ENCODE measurements at regions not wholly inside any gene's neighbourhood (a gene's known extent, or its start where the extent isn't known, plus 50 kb on each side); places are given as distances from the start of the nearest gene placed in this dataset.

DNA sequence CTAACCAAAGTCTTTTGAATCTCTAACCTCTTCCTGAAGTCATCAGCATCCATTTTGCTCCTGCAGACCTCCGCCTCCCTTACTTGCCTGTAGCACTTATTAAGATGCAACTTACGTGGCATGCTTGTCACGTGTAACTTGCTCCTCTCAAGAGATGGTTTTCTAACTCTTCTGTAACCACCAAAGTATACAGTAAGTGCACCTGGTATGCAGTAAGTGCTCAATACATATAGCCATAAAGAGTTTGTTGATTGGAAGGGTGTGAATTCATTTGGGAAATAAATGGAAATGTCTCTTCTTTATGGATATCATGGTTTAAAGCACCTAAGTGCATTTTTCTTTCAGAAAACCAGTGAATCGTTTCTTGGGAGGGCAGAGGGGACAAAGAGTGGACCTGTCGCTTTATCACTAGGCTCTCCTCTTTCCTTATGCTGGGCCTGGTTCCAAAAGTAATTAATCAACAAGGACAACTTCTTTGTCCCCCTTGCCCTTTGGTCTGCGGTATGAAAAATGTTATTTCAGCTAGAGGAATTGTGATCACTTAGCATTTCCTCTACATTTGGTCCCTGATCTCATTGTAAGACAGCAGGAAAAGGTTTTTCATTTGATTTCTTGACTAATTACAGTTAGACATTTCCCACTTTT lies 370.0 kb upstream of the SPRED2 start:
- Mint-ChIP-seq H3K9me3 (peaks cover 0 to 9% (median 5%) of the 10 kb centered on the region in 7 donors), H3K27me3 (ENCODE audit: low read depth in 3 of 3) (peaks cover 0 to 2% (median 0%) of the 10 kb centered on the region in 3 donors), H3K4me3 (no peak overlapping the region), H3K4me1 (no peaks in the 10 kb centered on the region), H3K36me3 (no peaks in the 10 kb centered on the region), H3K27ac (no peak overlapping the region)
- H3K36me3 ChIP-seq (replicated peaks in 1 of 2; ENCODE audit: control insufficient read depth in 1 of 2, insufficient read depth in 2 of 2, low read length in 2 of 2), result no peaks in the 10 kb centered on the region
- 100% methylated on average over 1 of the region's 6 CpGs for WGBS (ENCODE audit: insufficient coverage)
- H3K27me3 ChIP-seq (ENCODE audit: control insufficient read depth in 2 of 2, insufficient read depth in 2 of 2, low read length in 2 of 2), result no peaks in the 10 kb centered on the region
- no peaks in the 10 kb centered on the region for H4K20me1 ChIP-seq (ENCODE audit: insufficient read depth, low read length)
- H3K9ac ChIP-seq (ENCODE audit: insufficient read depth, low read length, poor library complexity, severe bottlenecking), result no peak overlapping the region
- intact Hi-C loops (cut with micrococcal nuclease), result no loop called here
- no peak overlapping the region for H3K4me3 ChIP-seq (replicated peaks in 1 of 3; ENCODE audit: low read depth in 2 of 3, low read length in 3 of 3)
- no peak overlapping the region for H3K27ac ChIP-seq (ENCODE audit: low read depth in 1 of 2, low read length in 2 of 2)
- H3K9me3 ChIP-seq (replicated peaks in 1 of 2; ENCODE audit: control insufficient read depth in 1 of 2, insufficient read depth in 1 of 2, low read length in 2 of 2), result peaks cover 0 to 6% of the 10 kb centered on the region in 2 donors
- TF ChIP-seq, protein P1, sequence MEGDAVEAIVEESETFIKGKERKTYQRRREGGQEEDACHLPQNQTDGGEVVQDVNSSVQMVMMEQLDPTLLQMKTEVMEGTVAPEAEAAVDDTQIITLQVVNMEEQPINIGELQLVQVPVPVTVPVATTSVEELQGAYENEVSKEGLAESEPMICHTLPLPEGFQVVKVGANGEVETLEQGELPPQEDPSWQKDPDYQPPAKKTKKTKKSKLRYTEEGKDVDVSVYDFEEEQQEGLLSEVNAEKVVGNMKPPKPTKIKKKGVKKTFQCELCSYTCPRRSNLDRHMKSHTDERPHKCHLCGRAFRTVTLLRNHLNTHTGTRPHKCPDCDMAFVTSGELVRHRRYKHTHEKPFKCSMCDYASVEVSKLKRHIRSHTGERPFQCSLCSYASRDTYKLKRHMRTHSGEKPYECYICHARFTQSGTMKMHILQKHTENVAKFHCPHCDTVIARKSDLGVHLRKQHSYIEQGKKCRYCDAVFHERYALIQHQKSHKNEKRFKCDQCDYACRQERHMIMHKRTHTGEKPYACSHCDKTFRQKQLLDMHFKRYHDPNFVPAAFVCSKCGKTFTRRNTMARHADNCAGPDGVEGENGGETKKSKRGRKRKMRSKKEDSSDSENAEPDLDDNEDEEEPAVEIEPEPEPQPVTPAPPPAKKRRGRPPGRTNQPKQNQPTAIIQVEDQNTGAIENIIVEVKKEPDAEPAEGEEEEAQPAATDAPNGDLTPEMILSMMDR (IDR thresholded peaks at IDR 0.05), result no peak
- DNase-seq, result no peak
- H2AFZ ChIP-seq (ENCODE audit: insufficient read depth, low read depth, low read length, poor library complexity, severe bottlenecking), result no peak overlapping the region
- H3K4me1 ChIP-seq (ENCODE audit: control insufficient read depth in 1 of 2, insufficient read depth in 2 of 2, low read length in 2 of 2), result no peaks in the 10 kb centered on the region
- H3K79me2 ChIP-seq (ENCODE audit: insufficient read depth, low read length), result no peaks in the 10 kb centered on the region
- H3K4me2 ChIP-seq (replicated peaks; ENCODE audit: extremely low read depth, low read length, poor library complexity, severe bottlenecking), result no peak overlapping the region

DNA sequence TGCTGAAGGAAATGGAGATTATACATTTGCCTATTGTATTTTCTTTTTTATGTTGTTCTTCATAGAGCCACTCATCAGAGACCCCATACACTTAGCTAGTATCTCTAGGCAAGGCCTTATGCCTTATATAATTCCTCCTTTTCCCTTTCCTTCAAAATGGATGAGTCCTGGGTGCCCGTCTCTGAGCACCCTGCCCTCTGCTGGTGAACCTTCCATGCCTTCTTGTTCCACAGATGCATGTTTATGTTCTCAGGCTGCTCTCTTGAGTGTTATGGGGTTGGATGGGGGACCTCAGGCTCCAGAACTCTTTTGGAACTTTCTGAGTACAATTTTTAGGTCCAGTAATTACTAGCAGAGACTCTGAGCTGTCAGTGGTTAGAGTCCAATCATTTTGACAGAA lies 368.6 kb upstream of the SPRED2 start:
- no peaks in the 10 kb centered on the region for H3K79me2 ChIP-seq (ENCODE audit: insufficient read depth, low read length)
- Mint-ChIP-seq H3K4me1 (no peaks in the 10 kb centered on the region), H3K27me3 (ENCODE audit: low read depth in 3 of 3) (peaks cover 0 to 2% (median 0%) of the 10 kb centered on the region in 3 donors), H3K9me3 (peaks cover 1 to 10% (median 4%) of the 10 kb centered on the region in 7 donors), H3K36me3 (no peaks in the 10 kb centered on the region), H3K27ac (no peak overlapping the region), H3K4me3 (no peak overlapping the region)
- H2AFZ ChIP-seq (ENCODE audit: insufficient read depth, low read depth, low read length, poor library complexity, severe bottlenecking), result no peak overlapping the region
- peaks cover 0 to 6% of the 10 kb centered on the region in 2 donors for H3K9me3 ChIP-seq (replicated peaks in 1 of 2; ENCODE audit: control insufficient read depth in 1 of 2, insufficient read depth in 1 of 2, low read length in 2 of 2)
- H3K4me1 ChIP-seq (ENCODE audit: control insufficient read depth in 1 of 2, insufficient read depth in 2 of 2, low read length in 2 of 2), result no peaks in the 10 kb centered on the region
- no CpG with 5 or more reads among the region's 1 CpG for WGBS (ENCODE audit: insufficient coverage)
- no peak overlapping the region for H3K4me2 ChIP-seq (replicated peaks; ENCODE audit: extremely low read depth, low read length, poor library complexity, severe bottlenecking)
- no peak overlapping the region for H3K4me3 ChIP-seq (replicated peaks in 1 of 3; ENCODE audit: low read depth in 2 of 3, low read length in 3 of 3)
- no peaks in the 10 kb centered on the region for H3K36me3 ChIP-seq (replicated peaks in 1 of 2; ENCODE audit: control insufficient read depth in 1 of 2, insufficient read depth in 2 of 2, low read length in 2 of 2)
- TF ChIP-seq, protein P1 (IDR thresholded peaks at IDR 0.05), result no peak
- no peaks in the 10 kb centered on the region for H3K27me3 ChIP-seq (ENCODE audit: control insufficient read depth in 2 of 2, insufficient read depth in 2 of 2, low read length in 2 of 2)
- H3K27ac ChIP-seq (ENCODE audit: low read depth in 1 of 2, low read length in 2 of 2), result no peak overlapping the region
- H4K20me1 ChIP-seq (ENCODE audit: insufficient read depth, low read length), result no peaks in the 10 kb centered on the region
- H3K9ac ChIP-seq (ENCODE audit: insufficient read depth, low read length, poor library complexity, severe bottlenecking), result no peak overlapping the region
- no peak for DNase-seq
- intact Hi-C loops (cut with micrococcal nuclease), result no loop called here

All from CD14-positive monocyte (primary cell).